HG02973 (cell line): ENCODE measurements at regions not wholly inside any gene's neighbourhood (a gene's known extent, or its start where the extent isn't known, plus 50 kb on each side); places are given as distances from the start of the nearest gene placed in this dataset.
"Not testable (repeated sequence)": the region's sequence is repeated elsewhere in the genome, so short reads cannot be mapped to it uniquely, and the experiment has no call there.

Experiments
- ATAC-seq: cut with Tn5 transposase; IDR thresholded peaks from one replicate; pipeline ENCODE4 v1.9.1; 2021; ENCODE audit warnings: moderate library complexity; ENCODE audit not compliant: unreplicated experiment

GRCh38 chr3:177906126-177906511, 630.1 kb upstream of the KCNMB2 start:
- no peak for ATAC-seq

DNA sequence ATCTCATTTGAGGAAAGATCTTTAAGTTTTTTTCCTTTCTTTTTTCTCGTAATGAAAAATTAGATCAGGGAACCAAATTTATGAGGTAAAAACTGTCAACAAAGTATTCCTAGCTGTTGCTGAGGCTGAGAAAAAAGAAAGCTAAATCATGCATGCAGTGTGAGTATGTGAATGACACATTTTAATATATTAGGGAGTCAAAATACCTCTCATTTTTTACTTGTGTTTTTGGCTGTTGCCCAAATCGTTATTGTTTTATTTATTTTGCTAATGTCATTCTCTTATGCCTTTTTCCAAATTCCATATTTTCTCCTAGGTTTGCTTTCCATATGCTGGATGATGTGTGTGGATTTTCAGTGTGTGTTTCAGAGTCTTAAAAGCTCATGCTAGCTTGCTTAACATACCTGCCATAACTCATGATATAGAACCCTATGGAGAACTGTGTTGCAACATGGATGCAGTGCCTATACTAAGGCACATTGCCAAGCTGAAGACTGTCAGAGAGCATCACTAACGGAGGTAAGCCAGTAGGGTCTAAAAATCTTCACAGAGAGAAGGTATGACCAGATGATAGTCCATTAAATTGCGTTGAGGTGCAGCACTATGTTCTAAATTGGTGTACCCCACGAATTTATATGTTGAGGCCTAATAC, 629.5 kb upstream of the KCNMB2 start:
- no peak for ATAC-seq

- ATAC-seq, result not testable (repeated sequence)
Measured at GRCh38 chr3:177909530-177909929, 626.7 kb upstream of the KCNMB2 start.

- no peak for ATAC-seq
Measured at GRCh38 chr3:177914224-177914623, 622.0 kb upstream of the KCNMB2 start.

GRCh38 chr3:177916461-177916860, 619.8 kb upstream of the KCNMB2 start:
- no peak for ATAC-seq

DNA sequence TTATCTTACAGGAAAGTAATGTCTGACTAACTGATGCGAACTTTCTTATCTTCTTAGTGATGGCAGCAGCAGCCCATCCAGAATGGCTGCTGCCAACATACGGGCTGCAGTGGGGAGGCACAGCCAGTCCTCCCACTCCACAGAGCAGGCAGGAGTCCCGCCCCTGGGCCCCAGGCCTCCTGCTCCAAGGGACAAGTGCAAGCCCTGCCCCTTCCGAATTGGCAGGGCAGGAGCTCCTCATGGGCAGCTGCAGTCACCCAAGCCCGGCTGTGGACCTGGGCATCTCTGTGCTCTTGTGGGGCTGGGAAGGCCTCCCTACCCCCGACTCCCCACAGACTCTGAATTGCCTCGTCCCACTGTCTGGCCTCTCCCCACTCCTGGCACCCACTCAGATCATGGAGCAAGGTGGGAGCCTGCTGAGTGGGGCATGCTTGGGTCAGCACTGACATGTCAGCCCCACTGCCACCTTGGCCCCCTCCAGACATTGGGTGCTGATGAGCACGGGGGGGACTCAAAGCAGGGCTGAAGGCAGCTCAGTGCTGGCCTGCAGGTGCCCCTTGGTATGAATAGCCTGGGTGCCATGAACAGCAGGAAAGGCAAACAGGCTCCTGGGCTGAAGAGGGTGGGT, 618.9 kb upstream of the KCNMB2 start:
- ATAC-seq, result no peak

- ATAC-seq, result no peak
Measured at GRCh38 chr3:177921153-177921552, 615.1 kb upstream of the KCNMB2 start.

DNA sequence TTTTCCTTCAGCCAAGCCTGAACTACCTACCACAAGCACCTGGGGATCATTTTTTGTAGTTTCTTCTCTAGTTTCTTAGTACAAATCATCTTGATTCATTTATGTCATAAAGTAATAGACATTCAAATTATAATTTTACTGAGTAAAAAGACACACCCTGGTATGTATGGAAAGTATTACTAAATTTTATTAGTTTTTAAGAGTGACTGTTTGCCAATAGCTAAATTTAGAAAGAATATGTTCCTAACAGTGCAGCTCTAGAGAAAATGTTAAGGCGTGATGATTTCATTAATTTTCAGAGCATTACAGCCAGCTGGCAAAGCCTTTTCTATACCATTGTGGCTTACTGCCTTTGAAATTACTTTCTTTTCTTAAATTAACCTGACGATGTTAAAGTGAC, 612.0 kb upstream of the KCNMB2 start:
- no peak for ATAC-seq

- ATAC-seq, result no peak
Measured at GRCh38 chr3:177928172-177928873, 607.9 kb upstream of the KCNMB2 start.

DNA sequence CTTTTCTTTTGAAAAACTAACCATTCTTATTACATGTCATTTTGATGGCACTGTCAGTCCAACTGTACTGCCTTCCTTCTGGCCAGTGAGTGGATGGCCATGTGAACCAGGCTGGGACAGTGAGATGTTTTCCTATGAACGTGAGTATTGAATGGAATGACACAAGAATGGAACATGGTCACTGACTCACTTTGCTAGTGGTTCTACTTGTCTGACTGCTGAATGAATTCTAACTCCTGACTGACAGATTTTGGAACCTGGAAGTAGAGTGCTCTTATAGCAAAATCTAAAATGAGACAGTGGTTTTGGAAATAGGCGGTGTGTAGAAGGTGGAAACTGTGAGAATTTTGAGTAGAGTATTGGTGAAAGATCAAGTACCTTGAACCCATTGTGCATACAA, 606.9 kb upstream of the KCNMB2 start:
- ATAC-seq, result no peak

GRCh38 chr3:177930771-177931170, 605.5 kb upstream of the KCNMB2 start:
- no peak for ATAC-seq

DNA sequence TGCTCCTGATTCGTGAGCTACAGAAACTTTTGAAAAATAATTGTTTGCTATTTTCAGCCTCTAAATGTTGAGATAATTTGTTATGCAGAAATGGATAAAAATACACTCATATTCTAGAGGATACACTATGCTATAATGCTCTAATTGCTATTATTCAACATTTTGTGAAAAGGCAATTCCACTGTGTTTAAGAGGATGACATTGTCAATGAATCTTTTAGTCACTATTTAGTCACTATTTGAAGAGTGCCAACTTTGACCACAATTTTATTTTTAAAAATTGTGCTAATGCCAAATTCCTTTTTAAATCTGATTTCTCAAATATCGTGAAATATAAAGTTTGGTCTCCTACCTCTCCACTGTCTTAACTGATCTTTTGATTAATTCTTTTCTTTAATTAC, 604.9 kb upstream of the KCNMB2 start:
- ATAC-seq, result no peak

GRCh38 chr3:177932346-177932745, 603.9 kb upstream of the KCNMB2 start:
- ATAC-seq, result no peak

DNA sequence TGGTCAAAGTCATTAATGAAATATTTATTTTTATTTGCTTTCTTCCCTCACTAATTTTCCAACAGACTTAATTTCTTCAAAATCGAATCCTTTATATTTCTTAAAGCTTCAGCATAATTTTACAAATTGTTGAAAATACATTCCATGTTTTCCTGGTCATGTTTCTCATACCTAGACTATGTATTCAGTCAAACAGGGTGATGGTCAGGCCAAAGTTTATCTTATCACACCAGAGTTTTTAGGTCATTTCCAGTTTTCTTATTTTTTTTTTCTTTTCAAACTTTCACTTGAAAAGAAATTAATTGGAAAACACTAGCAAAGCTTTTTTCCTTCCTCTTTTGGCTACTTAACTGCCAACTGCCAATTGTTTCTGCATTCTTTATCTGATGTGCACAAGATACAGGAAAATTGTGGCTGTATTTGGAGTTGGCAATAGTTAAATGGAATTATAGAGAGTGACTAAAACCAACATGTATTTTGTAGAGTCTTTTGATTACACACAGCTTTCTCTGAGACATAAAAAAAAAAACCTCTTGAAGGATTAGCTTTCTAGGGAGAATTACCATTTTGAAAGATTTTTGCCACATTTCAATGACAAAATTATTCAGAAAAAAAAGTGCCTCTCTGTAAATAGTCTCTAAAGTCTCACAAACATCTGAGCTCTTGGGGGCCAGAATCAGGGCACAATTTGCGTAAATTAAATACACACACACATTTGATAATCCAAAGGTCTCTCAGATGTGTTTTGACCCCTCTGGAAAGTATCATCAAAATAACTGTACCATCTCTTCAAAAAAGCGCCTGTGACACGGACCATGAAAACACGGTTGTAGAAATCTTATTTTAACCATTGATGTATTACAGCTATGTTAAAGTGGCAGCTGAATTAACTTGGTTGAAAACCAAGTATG, 603.2 kb upstream of the KCNMB2 start:
- no peak for ATAC-seq

DNA sequence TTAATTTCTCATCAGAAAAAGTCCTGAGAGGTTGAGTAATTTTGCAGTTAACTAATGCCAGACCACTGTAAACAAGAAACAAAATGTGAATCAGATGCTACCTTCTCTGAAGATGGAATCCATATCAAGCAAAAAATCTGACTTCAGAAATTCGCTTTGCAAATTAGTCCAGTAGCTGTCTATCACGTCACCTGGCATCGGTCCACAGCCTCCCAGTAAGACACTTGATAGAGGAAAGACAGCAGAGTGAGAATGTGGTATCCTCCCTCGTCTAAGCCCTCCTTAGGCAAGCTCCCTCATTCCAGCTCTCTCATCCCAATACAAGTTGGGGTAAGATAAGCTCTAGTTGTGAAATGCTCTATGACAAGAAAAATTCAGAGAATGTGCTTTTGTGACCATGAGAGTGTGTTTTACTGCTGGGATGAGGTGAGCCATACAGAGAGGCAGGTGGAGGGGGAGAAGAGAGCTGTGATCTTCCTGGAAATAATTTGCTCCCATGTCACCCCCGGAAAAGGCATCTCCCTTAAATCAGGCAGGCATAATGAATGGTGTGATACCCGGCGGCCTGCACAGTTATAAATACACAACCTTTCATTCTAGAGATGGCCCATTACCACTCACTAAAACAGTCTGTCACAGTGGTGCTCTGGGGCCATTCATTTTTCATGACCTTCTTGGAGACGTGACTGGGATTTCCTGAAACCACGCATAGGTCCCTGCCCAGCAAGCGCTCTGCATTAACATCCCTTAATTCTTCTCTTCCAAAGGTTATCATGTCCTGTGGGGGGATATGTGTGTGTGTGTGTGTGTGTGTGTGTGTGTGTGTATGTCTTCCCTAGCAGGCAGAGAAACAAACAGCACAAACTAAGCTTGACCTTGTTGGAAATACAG, 602.0 kb upstream of the KCNMB2 start:
- no peak for ATAC-seq

- no peak for ATAC-seq
Measured at GRCh38 chr3:177935047-177935446, 601.2 kb upstream of the KCNMB2 start.

DNA sequence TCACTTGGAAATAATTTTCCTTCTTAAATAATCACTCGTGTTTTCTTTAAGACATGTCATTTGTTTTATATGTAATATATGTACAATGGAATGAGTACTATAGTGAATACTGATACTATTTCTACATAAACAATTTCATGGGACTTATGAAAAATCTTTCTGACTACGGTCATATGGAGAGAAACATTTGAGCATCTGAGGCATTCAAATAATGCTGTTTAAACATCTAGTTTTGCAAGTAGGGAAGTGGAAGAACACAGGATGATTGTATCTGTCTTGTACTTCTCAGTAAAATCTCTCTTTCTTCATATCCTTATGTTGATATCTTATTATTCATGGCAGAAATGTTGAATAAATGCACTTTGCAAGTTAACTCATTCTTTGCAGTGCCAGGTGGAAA, 599.5 kb upstream of the KCNMB2 start:
- ATAC-seq, result no peak

GRCh38 chr3:177942911-177943310, 593.3 kb upstream of the KCNMB2 start:
- no peak for ATAC-seq

DNA sequence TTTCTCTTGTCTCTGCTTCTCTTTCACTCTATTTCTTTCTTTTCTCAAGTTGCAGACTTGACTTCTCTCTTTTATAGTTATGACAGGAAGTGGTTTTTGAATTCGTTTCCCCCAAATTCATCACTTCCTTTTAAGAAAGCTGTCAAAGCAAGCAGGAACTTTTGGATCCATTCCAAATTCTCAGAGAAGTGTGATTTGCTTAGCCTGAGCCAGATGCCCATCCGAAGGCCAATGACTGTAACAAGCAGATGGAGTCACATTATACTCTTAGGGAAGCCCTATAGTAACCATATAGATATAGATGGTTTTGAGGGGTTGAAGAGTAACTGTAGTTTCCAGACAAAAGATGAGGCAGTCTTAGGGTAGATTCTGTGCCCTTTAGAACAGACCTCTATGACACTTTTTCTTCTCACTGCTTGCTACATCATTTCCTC, 592.0 kb upstream of the KCNMB2 start:
- ATAC-seq, result no peak

DNA sequence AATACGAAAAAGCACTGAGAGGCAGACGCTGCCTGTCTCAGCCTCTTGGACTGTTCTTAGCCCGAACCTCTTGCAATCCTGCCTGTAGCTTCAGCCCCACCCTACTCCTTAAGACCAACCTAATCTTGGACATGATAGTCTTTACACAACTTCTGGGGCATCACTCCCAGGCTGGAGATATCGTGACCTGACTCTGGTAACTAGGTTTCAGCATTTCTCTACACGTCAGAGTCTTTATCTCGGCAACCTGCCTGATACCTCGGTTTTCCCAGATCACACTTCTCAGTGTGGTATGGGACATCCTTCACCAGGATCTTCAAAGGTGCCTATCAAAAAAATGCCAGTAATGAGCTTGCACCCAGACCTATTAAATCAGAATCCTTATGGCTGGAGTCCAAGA, 590.2 kb upstream of the KCNMB2 start:
- ATAC-seq, result no peak
